Stimulated activated CD8-positive, alpha-beta memory T cell treated with anti-CD3 and anti-CD28 coated beads, Interleukin-12 subunit alpha, Interleukin-12 subunit beta, amount 100 ng/mL, for 4 hours (primary cell): ENCODE measurements at regions not wholly inside any gene's neighbourhood (a gene's known extent, or its start where the extent isn't known, plus 50 kb on each side); places are given as distances from the start of the nearest gene placed in this dataset.
"Not testable (repeated sequence)": the region's sequence is repeated elsewhere in the genome, so short reads cannot be mapped to it uniquely, and the experiment has no call there.

Experiments
- DNase-seq: peaks from one replicate; pipeline ENCODE4 v3.0.0-alpha.2; 2020; ENCODE audit warnings: low read depth

DNA sequence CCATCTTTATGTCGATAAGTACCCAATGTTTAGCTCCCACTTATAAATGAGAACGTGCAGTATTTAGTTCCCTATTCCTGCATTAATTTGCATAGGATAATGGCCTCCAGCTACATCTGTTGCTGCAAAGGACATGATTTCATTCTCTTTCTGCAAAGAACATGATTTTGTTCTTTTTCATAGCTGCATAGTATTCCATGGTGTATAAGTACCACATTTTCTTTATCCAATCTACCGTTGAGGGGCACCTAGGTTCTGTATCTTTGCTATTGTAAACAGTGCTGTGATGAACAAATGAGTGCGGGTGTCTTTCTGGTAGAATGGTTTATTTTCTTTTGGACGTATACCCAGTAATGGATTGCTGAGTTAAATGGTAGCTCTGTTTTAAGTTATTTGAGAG, 63.0 kb downstream of the HLX start:
- no peak for DNase-seq

DNA sequence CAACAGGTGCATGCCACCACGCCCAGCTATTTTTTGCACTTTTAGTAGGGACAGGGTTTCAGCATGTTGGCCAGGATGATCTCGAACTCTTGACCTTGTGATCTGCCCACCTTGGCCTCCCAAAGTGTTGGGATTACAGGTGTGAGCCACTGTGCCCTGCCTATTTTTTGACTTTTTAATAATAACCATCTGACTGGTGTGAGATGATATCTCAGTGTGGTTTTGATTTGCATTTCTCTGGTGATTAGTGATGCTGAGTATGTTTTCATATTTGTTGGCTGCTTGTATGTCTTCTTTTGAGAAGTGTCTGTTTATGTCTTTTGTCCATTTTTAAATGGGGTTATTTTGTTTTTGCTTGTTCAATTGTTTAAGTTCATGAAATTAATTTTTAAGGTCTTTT, 63.7 kb downstream of the HLX start:
- not testable (repeated sequence) for DNase-seq

DNA sequence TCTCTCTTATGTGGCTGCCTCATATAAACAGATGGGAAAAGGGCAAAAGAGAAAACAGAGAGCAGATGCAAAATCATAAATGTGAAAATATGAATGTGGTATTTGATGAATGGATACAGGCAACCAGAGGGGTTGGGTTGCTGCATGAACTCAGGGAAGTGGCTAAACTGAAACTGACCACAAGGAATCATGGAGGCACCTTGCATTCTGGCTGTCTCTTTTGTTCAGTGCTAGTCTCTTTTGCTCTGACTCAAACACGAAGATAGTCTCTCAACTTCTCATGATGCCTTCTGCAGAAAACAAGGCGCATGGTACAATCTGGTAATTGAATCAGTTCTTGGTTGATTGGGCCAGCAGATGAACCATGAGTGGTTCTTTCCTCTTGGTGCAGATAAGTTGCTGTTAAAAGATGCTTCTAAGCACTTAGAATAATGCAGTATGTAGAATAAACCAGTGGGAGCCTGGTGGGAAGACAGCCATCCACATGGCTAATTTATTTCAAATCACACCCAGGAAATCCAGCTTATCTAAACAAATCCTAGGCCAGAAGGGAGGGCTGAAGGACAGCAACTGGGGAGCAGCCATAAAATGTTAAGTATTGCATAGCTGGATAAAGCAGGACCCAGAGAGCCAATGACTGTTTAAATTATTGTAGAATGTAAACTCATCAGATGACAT, 64.2 kb downstream of the HLX start:
- no peak for DNase-seq

DNA sequence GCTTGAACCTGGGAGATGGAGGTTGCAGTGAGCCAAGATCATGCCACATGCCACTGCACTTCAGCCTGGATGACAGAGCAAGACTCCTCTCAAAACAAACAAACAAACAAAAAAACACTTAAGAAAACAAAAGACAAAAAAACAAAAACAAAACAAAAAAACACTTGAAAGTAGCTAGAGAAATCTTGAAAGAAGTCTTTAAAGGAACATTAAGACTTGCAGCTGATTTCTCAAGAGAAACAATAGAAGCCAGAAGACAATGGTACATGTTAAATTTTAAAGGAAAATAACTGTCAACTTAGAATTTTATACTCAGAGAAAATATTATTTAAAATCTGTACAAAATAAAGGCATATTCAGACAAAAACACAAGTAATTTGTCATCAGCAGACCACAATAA, 71.3 kb downstream of the HLX start:
- DNase-seq: no peak

DNA sequence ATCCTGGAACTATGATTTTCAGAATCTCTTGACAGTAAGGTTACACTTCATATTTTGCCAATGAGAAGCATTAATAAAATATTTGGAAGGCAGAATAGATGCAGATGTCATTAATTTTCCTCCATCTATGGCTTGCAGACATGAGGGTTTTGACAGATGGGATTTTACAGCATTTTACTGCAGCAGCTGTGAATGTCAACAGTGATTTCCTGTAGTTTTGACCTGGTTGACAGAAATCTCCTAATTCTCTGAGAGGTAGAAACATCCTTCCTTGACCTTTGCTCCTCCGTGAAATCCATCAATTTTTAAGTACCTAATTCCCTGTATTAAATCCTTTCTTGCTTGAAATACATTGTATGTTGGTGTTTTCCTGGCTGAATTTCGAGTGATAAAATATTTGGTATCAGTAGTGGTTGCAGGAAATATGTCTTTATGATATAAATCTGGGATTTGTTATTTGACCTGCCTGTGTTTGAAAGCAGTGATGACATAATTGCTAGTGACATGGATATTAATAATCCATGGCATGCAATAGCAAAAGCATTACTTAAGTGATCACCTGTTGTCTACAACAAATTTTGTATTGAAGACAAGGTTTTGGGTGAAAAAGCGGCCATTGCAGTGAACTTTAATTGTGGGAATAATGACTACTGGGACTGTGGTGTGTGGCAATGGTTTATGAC, 73.9 kb downstream of the HLX start:
- DNase-seq: no peak

DNA sequence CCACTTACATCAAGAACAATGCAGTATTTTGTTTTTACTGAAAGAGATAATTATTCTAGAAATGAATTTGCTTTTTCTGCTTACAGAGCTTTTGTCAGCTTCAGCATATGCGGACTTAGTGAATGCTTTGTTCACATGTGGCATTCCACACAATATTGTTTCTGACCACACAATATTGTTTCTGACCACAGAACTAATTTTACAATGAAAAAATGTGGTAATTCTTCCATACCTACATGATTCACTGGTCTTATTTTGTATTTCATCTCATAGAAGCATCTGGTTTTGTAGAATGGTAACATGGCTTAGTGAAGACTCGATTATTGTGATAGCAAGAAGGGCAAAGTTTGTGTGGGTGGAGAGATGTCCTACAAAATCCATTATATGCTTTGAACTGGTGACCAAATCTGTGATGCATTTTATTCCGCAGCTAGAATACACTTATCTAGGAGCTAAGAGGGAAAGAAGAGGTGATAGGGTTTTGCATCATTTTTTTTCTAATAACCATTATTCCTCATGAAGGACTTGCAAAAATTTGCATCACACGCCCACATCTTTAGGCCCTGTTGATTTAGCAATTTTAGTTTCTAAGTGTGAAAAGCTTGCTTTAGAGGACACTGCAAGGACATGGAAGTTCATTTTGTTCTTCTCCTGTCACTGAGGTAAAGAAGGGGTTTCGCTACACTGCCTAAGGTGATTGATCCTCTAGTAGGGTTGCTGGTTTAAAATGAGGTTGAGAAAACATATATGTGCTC, 75.3 kb downstream of the HLX start:
- no peak for DNase-seq

DNA sequence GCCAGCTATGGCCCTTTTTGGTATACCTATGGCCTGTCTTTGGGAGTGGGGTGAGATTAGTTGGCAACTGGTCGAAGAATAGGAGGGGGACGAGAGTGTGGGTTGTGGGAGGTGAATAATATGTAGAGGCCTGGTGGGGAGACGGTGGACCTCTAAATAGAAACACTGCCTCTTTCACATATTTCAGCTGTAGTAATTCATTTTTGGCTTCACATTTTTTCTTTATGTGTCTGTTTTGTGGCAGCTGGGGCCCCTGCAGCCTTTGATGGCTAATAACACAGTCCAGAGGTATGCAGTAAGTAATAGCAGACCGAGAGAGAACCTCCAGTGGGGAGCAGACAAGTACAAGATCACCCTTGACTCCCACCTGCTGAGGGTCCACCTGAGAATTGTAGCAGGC, 75.9 kb downstream of the HLX start:
- DNase-seq: no peak

DNA sequence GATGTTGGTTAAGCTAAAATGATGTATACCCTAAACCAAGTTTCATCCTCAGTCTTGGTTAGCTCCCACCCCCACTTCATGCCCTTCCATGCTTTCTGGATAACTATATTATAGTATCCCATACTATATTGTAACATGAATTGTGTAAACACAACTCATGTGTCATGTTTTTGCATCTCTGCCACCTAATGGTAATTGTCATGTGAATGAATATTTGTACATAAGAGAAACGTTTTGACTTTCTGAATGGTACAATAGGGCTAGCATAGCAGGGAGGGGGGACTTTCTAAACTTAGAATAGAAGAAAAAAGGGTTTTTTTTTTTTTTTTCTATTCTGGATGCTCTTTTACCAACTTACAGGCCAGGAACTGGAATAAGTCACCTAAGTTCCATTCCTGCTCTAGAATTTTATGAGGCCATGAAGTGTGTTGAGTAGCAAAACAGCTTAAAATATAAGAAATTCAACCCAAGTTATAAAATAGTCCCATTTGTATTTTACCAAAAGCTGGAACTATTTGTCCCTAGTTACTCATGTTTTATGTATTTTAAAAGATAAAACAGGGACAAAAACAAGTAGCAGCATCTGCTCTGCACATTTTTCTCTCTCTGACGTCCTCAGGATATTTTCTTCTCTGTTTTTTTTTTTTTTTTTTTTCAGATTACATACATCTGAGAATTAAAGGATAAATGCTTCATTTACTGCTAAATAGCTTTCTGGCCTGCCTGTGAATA, 77.4 kb downstream of the HLX start:
- DNase-seq: no peak

DNA sequence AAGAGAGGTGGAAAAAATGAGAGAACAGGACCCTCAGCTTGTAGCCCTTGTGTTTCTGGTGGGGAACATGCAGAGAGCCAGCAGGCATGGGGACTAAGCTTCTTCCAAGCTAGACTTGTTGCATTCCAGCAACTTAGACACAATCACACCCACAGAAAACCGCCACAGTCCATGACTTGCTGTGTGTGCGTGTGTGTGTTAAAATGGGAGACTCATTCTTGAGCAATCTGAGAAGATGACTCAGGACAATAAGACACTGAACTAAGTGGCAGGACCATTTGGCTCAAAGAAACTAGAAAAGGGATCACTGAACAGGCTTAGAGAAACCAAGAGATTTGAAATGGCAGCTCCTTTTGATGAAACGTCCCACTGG, 78.0 kb downstream of the HLX start:
- DNase-seq: no peak

DNA sequence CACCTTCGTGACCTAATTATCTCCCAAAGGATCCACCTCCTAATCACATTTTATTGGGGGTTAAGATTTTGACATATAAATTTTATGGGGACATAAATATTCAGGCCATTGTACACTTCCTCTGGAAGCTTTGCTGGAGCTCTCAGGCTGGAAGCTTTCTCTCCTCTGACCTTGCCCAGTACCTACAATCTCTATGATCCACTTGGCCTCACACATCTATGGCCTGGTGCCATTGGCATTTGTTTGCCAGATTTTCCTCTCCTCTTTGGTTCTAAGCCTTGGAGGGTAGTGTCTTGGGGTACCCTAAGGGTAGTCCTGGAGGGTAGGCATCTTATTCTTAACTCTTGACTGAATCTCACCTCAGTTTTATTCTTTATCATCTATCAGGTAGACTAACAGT, 79.0 kb downstream of the HLX start:
- DNase-seq: no peak

DNA sequence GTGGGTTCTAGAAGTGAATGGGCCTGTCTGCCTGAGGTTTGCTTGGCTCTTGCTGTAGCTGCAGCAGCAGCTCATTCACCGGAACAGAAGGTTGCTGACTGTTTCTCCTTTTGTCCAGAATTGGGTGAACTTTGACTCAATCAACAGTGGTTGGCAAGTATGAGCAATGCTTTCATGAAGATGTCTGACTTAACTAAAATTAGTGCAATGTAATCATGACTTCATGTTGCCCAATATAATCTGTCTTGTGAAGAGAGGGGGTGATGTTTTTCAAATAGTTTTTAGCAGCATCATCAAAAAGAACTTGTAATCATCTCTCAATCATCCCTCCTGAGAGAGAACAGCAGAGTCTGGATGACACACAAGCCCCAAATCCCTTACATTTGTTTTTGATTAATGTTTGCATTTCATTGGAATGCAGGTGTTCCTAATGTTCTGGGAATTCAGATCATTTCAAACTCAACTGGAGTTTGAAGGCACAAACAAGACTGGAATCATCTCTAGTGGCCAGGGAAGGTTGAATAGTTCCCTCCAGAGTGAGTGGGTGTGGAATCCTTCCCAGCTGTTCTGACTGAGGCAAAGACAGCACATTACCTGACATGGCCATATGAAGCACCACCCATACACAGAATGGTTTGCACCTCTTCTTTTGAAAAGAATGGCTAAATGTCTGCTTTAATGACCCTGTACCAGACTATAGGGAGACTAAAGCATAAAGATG, 82.9 kb downstream of the HLX start:
- no peak for DNase-seq

DNA sequence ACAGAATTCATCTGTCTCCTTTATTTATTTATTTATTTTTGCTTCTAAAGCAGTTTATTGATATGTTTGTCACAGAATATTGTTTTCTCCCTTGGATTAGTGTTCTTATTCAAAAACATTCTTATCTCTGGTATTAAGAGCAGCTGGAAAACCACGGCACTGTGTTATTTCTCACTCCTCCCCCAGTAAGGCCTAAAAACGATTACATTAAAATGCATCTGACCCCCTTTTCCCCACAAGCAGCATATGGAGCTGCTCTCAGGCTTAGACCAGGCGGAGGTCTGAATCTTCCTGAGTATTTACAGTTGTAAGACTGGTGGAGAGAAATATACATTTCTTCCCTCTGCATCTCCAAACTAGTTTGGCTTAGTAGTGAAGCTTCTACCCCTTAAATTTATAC, 86.8 kb downstream of the HLX start:
- DNase-seq: no peak

DNA sequence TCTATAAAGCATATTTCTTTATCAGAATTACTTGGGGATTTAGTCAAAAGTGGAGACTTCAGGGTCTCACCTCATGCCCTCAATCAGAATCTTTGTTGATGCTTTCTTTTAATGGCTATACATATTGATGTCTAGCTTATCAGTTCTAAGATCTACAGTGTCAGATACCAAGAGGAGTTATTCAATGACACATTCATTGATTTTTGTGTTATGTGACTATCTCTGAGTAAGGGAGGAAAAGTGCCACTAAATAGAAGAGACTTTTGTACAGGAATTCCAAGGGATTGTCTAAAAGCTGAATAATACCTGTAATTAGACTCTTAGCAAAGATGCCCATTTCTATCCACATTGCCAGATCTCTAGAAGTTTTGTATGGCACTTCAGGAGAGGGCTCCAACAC, 87.2 kb downstream of the HLX start:
- DNase-seq: no peak

DNA sequence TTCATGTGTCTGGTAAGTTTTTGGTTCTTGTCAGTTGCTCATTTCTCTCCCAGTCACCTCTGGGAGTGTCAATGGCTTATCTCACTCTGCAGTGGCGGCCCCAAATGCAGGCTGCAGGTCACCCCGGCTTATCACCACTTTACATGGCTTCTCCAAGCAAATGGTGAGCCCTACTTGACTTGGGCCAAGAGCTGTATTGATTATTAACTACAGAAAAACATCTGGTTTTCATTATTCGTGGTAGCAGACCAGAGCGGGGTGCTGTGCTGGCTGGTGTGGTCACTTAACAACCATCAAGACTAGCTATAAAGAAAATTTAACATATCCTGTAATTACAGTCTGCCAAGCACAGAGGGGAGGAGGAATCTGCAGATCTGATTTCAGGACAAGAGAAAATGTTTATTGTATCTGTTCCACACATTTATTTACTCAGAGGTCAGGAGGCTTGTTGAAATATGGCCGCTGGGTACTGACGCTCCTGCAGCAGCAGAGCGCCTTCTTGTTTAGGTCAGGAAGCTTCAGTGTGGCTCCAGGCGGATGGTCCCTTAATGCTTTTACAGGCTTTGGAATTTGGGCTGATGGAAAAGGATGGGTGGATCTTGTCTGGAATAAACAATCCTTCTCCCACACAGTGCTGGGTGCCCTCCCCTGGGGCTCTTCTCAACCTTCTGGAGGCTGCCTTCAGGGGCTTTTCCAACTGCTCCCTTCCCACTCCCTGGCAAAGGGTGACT, 87.8 kb downstream of the HLX start:
- DNase-seq: no peak

DNA sequence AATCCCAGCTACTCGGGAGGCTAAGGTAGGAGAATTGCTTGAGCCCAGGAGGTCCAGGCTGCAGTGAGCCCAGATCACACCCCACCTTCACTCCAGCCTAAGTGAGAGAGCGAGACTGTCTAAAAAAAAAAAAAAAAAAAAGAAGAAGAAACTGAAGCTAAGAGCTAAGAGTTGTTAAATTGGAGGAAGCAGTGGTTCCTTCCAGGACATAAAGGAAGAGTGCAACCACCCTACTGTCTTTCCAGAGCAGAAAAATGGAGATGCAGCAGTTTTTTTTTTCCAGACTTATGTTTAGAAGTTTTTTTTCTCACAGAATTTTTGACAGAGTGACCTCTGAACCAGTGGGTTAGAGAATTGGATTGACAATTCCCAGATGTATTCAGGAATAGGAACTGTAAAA, 88.7 kb downstream of the HLX start:
- DNase-seq: no peak

DNA sequence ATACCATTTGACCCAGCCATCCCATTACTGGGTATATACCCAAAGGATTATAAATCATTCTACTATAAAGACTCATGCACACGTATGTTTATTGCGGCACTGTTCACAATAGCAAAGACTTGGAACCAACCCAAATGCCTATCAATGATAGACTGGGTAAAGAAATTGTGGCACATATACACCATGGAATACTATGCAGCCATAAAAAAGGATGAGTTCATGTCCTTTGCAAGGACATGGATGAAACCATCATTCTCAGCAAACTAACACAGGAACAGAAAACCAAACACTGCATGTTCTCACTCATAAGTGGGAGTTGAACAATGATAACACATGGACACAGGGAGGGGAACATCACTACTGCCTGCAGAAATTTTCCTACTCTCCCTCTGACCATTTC, 90.0 kb downstream of the HLX start:
- DNase-seq: not testable (repeated sequence)

DNA sequence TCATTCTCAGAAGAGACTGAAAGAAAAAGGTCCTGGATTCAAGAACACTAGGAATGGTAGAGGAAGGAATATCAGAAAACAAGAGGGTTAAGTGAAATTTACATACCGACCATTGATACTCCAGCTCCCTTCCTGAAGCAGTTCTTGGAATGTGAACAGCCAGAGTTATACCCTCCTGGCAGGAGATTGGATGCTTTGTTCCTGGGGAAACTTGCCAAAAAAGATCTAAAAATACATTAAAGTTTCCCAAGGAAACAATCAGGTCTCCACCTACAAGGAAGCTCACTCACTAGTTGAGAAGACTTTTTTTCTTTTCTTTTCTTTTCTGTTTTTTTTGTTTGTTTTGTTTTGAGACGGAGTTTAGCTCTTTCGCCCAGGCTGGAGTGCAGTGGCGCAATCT, 91.1 kb downstream of the HLX start:
- no peak for DNase-seq

DNA sequence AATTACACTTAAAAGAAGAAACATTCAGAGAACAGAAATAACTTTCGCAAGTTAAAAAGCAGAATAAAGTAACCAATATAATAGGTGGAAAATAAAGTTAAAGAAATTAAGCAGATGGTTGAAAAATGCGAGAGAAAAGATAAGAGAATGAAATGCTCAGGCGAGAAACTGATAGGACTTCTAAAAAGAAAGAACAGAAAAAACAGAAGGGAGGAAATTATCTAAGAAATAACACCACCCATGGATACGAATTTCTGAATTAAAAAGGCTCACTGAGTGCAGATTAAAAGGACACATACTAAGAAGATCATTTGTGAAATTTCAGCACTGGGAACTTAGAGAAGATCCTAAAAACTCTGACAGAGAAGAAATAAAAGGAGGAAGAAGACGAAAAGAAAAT, 92.0 kb downstream of the HLX start:
- no peak for DNase-seq

DNA sequence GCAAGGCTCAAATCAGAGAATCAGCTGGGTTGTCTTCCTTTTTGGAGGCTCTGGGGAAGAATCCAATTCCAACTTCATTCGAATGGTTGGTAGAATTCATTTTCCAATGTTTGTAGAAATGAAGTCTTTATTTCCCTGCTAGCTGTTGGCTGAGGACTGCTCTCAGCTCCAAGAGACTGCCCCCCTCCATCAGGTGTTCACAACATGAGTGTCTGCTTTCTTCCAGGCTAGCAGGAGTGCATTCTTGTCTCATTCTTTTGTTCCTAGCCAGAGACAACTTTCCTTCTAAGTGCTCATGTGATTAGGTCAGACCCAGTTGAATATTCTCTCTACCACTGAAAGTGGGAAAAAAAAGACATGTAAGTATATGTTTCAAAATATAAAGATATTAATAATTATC, 95.2 kb downstream of the HLX start:
- DNase-seq: no peak

DNA sequence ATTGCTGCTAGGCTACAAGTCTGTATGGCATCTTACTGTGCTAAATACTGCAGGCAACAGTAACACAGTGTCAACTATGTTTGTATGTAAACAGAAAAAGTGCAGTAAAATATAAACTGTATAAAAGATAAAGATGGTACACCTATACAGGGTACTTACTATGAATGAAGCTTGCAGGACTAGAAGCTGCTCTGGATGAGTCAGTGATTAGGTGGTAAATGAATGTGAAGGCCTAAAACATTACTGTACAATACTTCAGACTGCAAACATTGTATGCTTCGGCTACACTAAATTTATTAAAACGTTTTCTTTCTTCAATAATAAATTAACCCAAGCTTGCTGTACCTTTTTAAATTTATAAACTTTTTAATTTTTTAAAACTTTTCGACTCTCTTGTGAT, 97.1 kb downstream of the HLX start:
- no peak for DNase-seq

DNA sequence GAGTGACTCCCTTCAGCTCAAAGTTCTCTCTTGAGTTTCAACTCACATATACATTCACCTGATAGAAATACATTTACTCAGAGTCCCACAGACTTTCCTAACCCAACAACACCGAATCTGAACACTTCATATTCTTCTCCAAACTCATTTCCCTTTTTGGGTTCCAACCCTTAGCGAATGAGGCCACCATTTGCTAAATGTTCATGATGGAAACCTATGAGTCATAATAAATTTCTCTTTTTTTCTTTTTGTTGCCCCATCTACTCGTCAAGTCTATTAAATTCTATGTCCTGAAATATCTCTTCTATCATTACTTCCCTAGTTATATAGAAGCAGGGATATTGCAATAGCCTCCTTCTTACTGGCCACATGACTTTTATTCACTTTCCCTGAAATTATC, 100.1 kb downstream of the HLX start:
- no peak for DNase-seq

DNA sequence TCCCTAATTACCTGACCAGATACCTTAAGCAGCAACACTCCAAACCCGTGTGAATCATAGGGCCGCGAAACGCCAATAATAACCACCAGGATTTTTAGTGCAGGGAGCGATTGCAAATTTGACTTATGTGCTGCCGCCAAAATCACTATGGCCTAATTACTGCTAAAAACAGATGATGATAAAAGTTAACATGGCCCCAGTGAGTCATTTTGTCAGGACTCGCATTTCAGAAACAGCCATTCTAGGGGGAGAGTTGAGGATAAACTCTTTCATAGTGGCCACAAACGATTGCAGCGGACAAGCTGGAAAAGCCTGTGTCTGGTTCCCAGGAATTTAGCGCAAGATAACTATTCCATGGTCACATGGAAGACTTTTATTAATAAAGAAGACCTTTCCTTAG, 103.4 kb downstream of the HLX start:
- no peak for DNase-seq
